A549 (cell line): ENCODE measurements at regions not wholly inside any gene's neighbourhood (a gene's known extent, or its start where the extent isn't known, plus 50 kb on each side); places are given as distances from the start of the nearest gene placed in this dataset.

ENCODE experiments used
- ATAC-seq, 2 experiments: fragments of 200-7000 bp in 1 of 2; fragments of >200 bp in 1 of 2; cut with Nextera tagmentation in 1 of 2; cut with Tn5 transposase in 1 of 2; 3 replicates each; pipeline versions ENCODE4 v1.8.0 to v1.9.1; 2018 to 2020; ENCODE audit warnings: mild to moderate bottlenecking in 1 of 2, moderate library complexity in 1 of 2
- CTCF ChIA-PET: fragments of 300-600 bp; sonication (Branson Sonifier 250); formaldehyde crosslinking; extraction: SDS; loops from one replicate; lab custom pipeline; 2021; ENCODE audit warnings: antibody characterized with exemption, inconsistent platforms; lab: Yijun Ruan, JAX
- POLR2A ChIA-PET: fragments of 350-600 bp; formaldehyde crosslinking; extraction: SDS; loops from one replicate; lab custom pipeline; 2021; ENCODE audit warnings: antibody characterized with exemption, inconsistent platforms; lab: Yijun Ruan, JAX
- DNase-seq, 2 experiments: peaks; one replicate each; pipeline versions ENCODE4 v3.0.0 to v3.0.0-alpha.2; 2011 to 2016; ENCODE audit warnings: low read depth in 1 of 2, low spot score in 1 of 2
- FAIRE-seq: peaks from 2 replicates; lab custom pipeline; 2011; peaks lifted over from hg19 to GRCh38; lab: Jason Lieb, UNC
- H3K27ac ChIP-seq, 2 experiments: fragments of >200 bp; sonication (Bioruptor Twin); formaldehyde crosslinking; 3 replicates each; pipeline ENCODE4 v1.5.1; 2016 to 2017
- H3K4me1 ChIP-seq: fragments of >200 bp; sonication (Bioruptor Twin); formaldehyde crosslinking; 3 replicates; pipeline ENCODE4 v1.6.1; 2016
- H3K4me2 ChIP-seq: fragments of >200 bp; sonication (Bioruptor Twin); formaldehyde crosslinking; 3 replicates; pipeline ENCODE4 v1.6.1; 2016
- H3K4me3 ChIP-seq: fragments of >200 bp; sonication (Bioruptor Twin); formaldehyde crosslinking; 3 replicates; pipeline ENCODE4 v1.5.1; 2016
- H3K9me3 ChIP-seq: fragments of >200 bp; sonication (Bioruptor Twin); formaldehyde crosslinking; 3 replicates; pipeline ENCODE4 v1.6.1; 2016
- BCL3 ChIP-seq: fragments of >200 bp; sonication (Bioruptor Twin); formaldehyde crosslinking; IDR thresholded peaks from 3 replicates; pipeline ENCODE4 v1.6.1; 2016
- CBX2 ChIP-seq: fragments of 200-600 bp; sonication (generic); IDR thresholded peaks from 2 replicates; pipeline ENCODE4 v1.6.1; 2016; ENCODE audit warnings: low read depth, mild to moderate bottlenecking, borderline replicate concordance
- CBX8 ChIP-seq: fragments of 200-600 bp; sonication (generic); IDR thresholded peaks from 2 replicates; pipeline ENCODE4 v1.6.1; 2016
- CHD4 ChIP-seq: fragments of 200-600 bp; sonication (generic); IDR thresholded peaks from 2 replicates; pipeline ENCODE4 v1.6.1; 2016; ENCODE audit warnings: antibody characterized with exemption, mild to moderate bottlenecking, borderline replicate concordance
- CTCF ChIP-seq: fragments of >200 bp; sonication (Bioruptor Twin); formaldehyde crosslinking; IDR thresholded peaks from 3 replicates; pipeline ENCODE4 v1.5.1; 2016
- E2F6 ChIP-seq: IDR thresholded peaks from 2 replicates; pipeline ENCODE4 v1.6.1; 2012; ENCODE audit warnings: low read depth, borderline replicate concordance
- EHMT2 ChIP-seq: fragments of 200-600 bp; sonication (generic); IDR thresholded peaks from 2 replicates; pipeline ENCODE4 v1.6.1; 2016; ENCODE audit warnings: antibody characterized with exemption, low read depth, mild to moderate bottlenecking, moderate library complexity
- EP300 ChIP-seq, 2 experiments: fragments of >200 bp; sonication (Bioruptor Twin); formaldehyde crosslinking; IDR thresholded peaks; 2 replicates in 1 of 2; 3 replicates in 1 of 2; pipeline ENCODE4 v1.6.1; 2016 to 2017
- FOSL2 ChIP-seq, 2 experiments: fragments of 450-650 bp in 1 of 2; fragments of >200 bp in 1 of 2; sonication (Bioruptor Twin) in 1 of 2; formaldehyde crosslinking; IDR thresholded peaks; 2 replicates each; pipeline versions ENCODE4 v1.5.0 to v1.6.1; 2016 to 2020; ENCODE audit warnings: mild to moderate bottlenecking in 1 of 2, moderate library complexity in 1 of 2
- FOXS1 ChIP-seq: fragments of 250-450 bp; sonication (Bioruptor Pico); IDR thresholded peaks from 2 replicates; pipeline ENCODE4 v1.5.0; 2020; ENCODE audit warnings: mild to moderate bottlenecking, moderate library complexity
- GATA3 ChIP-seq: IDR thresholded peaks from 2 replicates; pipeline ENCODE4 v1.6.1; 2012; ENCODE audit warnings: borderline replicate concordance
- HOXB13 ChIP-seq: fragments of 250-450 bp; sonication (Bioruptor Pico); IDR thresholded peaks from 2 replicates; pipeline ENCODE4 v1.5.0; 2020; ENCODE audit warnings: low read depth, mild to moderate bottlenecking, moderate library complexity
- JUN ChIP-seq, 2 experiments: fragments of >200 bp; sonication (Bioruptor Twin); formaldehyde crosslinking; IDR thresholded peaks; 2 replicates in 1 of 2; 3 replicates in 1 of 2; pipeline ENCODE4 v1.6.1; 2016 to 2017
- KDM5A ChIP-seq: fragments of 200-600 bp; sonication (generic); IDR thresholded peaks from 2 replicates; pipeline ENCODE4 v1.6.1; 2016; ENCODE audit warnings: antibody characterized with exemption, mild to moderate bottlenecking
- NFE2L2 ChIP-seq: fragments of 150-350 bp; conservative IDR thresholded peaks from 2 replicates; pipeline ENCODE4 v1.6.1; 2014; ENCODE audit warnings: low read length
- NPAS2 ChIP-seq: fragments of 250-450 bp; sonication (Bioruptor Pico); IDR thresholded peaks from 2 replicates; pipeline ENCODE4 v1.8.0; 2022; ENCODE audit warnings: mild to moderate bottlenecking, moderate library complexity, borderline replicate concordance
- NR3C1 ChIP-seq: fragments of >200 bp; sonication (Bioruptor Twin); formaldehyde crosslinking; IDR thresholded peaks from 3 replicates; pipeline ENCODE4 v1.6.1; 2017
- RAD21 ChIP-seq, 2 experiments: fragments of >200 bp in 1 of 2; sonication (Bioruptor Twin) in 1 of 2; formaldehyde crosslinking in 1 of 2; IDR thresholded peaks in 1 of 2; conservative IDR thresholded peaks in 1 of 2; 2 replicates in 1 of 2; 3 replicates in 1 of 2; pipeline ENCODE4 v1.6.1; 2012 to 2018; ENCODE audit warnings: inconsistent platforms in 1 of 2
- RARB ChIP-seq: fragments of 250-450 bp; sonication (Bioruptor Pico); IDR thresholded peaks from 2 replicates; pipeline ENCODE4 v1.8.0; 2021; ENCODE audit warnings: mild to moderate bottlenecking, moderate library complexity
- RCOR1 ChIP-seq: fragments of 150-350 bp; IDR thresholded peaks from 2 replicates; pipeline ENCODE4 v1.6.1; 2014; ENCODE audit warnings: antibody characterized with exemption, low read length, low read depth
- RFX5 ChIP-seq: fragments of 450-650 bp; IDR thresholded peaks from 2 replicates; pipeline ENCODE4 v1.7.1; 2014; ENCODE audit warnings: antibody characterized with exemption, mild to moderate bottlenecking, moderate library complexity
- RNF2 ChIP-seq: fragments of 200-600 bp; sonication (generic); IDR thresholded peaks from 2 replicates; pipeline ENCODE4 v1.6.1; 2016; ENCODE audit warnings: low read depth, mild to moderate bottlenecking, antibody characterized with exemption, moderate library complexity, borderline replicate concordance
- SREBF2 ChIP-seq: fragments of 450-650 bp; IDR thresholded peaks from 2 replicates; pipeline ENCODE4 v1.6.1; 2014; ENCODE audit warnings: mild to moderate bottlenecking, moderate library complexity
- WGBS: methylation state at CpG from one replicate; pipeline ENCODE4 v1.1.6; 2017; ENCODE audit errors: missing lambda C conversion rate; 5-methylcytosine and 5-hydroxymethylcytosine counted together
- TF ChIP-seq, protein P1 (sequence below): IDR thresholded peaks from 2 replicates; pipeline ENCODE4 v1.6.1; 2012

GRCh38 chr14:98195256-98195655 lies 1076.7 kb downstream of the BCL11B start:
- no peaks in the 10 kb centered on the region for H3K9me3 ChIP-seq

DNA sequence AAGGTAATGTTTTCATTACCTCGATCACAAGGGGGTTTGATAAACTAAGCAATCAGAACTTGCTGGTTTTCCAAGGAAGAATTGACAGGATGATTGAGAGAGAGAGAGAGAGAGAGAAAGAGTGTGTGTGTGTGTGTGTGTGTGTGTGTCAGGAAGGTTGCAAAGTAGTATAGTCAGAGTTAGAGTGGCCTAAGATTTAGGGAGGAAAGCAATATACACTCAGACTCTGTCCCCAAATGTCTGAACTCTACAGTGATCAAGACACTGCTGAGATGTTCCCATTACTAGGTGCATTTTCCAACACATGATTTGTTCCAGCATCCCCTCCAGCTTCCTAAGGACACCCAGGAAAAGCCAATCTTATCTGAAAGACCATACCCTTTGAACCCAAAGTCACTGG lies 1074.1 kb downstream of the BCL11B start:
- ChIA-PET POLR2A (no interaction called here), CTCF (no interaction called here)
- TF ChIP-seq HOXB13 (CRISPR knock-in tag) (no peak), FOSL2 (IDR thresholded peaks at IDR 0.05) (no peak), FOSL2 (CRISPR knock-in tag; IDR thresholded peaks at IDR 0.05) (no peak), FOXS1 (CRISPR knock-in tag) (no peak), RCOR1 (no peak), RNF2 (no peak), EP300 (IDR thresholded peaks at IDR 0.05) (no peak), E2F6 (no peak)
- 0% methylated on average over 1 of the region's 1 CpG for WGBS
- FAIRE-seq (no peak), ATAC-seq (no peak), DNase-seq (no peak)
- H3K4me2 ChIP-seq, result no peak overlapping the region
- no peak overlapping the region for H3K27ac ChIP-seq
- H3K4me3 ChIP-seq, result no peak overlapping the region
- H3K4me1 ChIP-seq, result no peaks in the 10 kb centered on the region
- H3K9me3 ChIP-seq, result no peaks in the 10 kb centered on the region

More at GRCh38 chr14:98195256-98195655, 1076.7 kb downstream of the BCL11B start:
- CTCF ChIA-PET, result no interaction called here
- no peak overlapping the region for H3K4me2 ChIP-seq
- no peak for TF ChIP-seq BCL3
- no peak for TF ChIP-seq FOXS1 (CRISPR knock-in tag)
- TF ChIP-seq RARB, result no peak
- TF ChIP-seq E2F6, result no peak
- no peak for TF ChIP-seq SREBF2
- no peak for TF ChIP-seq RAD21 (conservative IDR thresholded peaks at IDR 0.05 in 1 of 2, IDR thresholded peaks at IDR 0.05 in 1 of 2)
- no peak for TF ChIP-seq KDM5A
- TF ChIP-seq CBX2, result no peak
- no peak for TF ChIP-seq RFX5
- no peak for TF ChIP-seq GATA3
- TF ChIP-seq CTCF, result no peak
- TF ChIP-seq NPAS2 (CRISPR knock-in tag), result no peak
- no peak for TF ChIP-seq JUN (IDR thresholded peaks at IDR 0.05)
- no peak for TF ChIP-seq NFE2L2
- TF ChIP-seq CHD4, result no peak
- TF ChIP-seq NR3C1, result no peak
- no peak for TF ChIP-seq CBX8
- no peak for TF ChIP-seq FOSL2 (IDR thresholded peaks at IDR 0.05)
- no peak for TF ChIP-seq FOSL2 (CRISPR knock-in tag; IDR thresholded peaks at IDR 0.05)
- TF ChIP-seq, protein P1, sequence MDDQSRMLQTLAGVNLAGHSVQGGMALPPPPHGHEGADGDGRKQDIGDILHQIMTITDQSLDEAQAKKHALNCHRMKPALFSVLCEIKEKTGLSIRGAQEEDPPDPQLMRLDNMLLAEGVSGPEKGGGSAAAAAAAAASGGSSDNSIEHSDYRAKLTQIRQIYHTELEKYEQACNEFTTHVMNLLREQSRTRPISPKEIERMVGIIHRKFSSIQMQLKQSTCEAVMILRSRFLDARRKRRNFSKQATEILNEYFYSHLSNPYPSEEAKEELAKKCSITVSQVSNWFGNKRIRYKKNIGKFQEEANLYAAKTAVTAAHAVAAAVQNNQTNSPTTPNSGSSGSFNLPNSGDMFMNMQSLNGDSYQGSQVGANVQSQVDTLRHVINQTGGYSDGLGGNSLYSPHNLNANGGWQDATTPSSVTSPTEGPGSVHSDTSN, result no peak
- no peak for TF ChIP-seq EHMT2
- H3K4me3 ChIP-seq, result no peak overlapping the region
- no peaks in the 10 kb centered on the region for H3K4me1 ChIP-seq
- 2% methylated on average over 3 of the region's 3 CpGs for WGBS
- POLR2A ChIA-PET, result no interaction called here
- FAIRE-seq (no peak), ATAC-seq (no peak), DNase-seq (no peak)
- H3K27ac ChIP-seq, result no peak overlapping the region
